ENCODE measurements at regions not wholly inside any gene's neighbourhood (a gene's known extent, or its start where the extent isn't known, plus 50 kb on each side); places are given as distances from the start of the nearest gene placed in this dataset.

GRCh38 chr20:57040924-57041323 is 225.5 kb downstream of the BMP7 start:
- DNase-seq (ENCODE audit: low read depth in 1 of 2, low spot score in 1 of 2): no peak
- no peak for TF ChIP-seq JUND (IDR thresholded peaks at IDR 0.05; ENCODE audit: low read depth)
- in situ Hi-C loops (cut with HindIII; ENCODE audit: low pct_unique_long_range_greater_than_20kb, low sequenced_read_pairs): no loop called here

GRCh38 chr20:57043091-57043490 is 223.3 kb downstream of the BMP7 start:
- in situ Hi-C loops (cut with HindIII; ENCODE audit: low pct_unique_long_range_greater_than_20kb, low sequenced_read_pairs): no loop called here
- DNase-seq (ENCODE audit: low read depth in 1 of 2, low spot score in 1 of 2): no peak
- TF ChIP-seq JUND (IDR thresholded peaks at IDR 0.05; ENCODE audit: low read depth): no peak

- in situ Hi-C loops (cut with HindIII; ENCODE audit: low pct_unique_long_range_greater_than_20kb, low sequenced_read_pairs): no loop called here
- DNase-seq (ENCODE audit: low read depth in 1 of 2, low spot score in 1 of 2): no peak
- TF ChIP-seq JUND (IDR thresholded peaks at IDR 0.05; ENCODE audit: low read depth): no peak
These were observed 222.7 kb downstream of the BMP7 start for GRCh38 chr20:57043669-57044268.

- TF ChIP-seq JUND (IDR thresholded peaks at IDR 0.05; ENCODE audit: low read depth): no peak
- peak; percentile 72 to 75 for DNase-seq (ENCODE audit: low read depth in 1 of 2, low spot score in 1 of 2)
- in situ Hi-C loops (cut with HindIII; ENCODE audit: low pct_unique_long_range_greater_than_20kb, low sequenced_read_pairs): no loop called here
These were observed 219.0 kb downstream of the BMP7 start for GRCh38 chr20:57047281-57048026.

- in situ Hi-C loops (cut with HindIII; ENCODE audit: low pct_unique_long_range_greater_than_20kb, low sequenced_read_pairs): no loop called here
- TF ChIP-seq JUND (IDR thresholded peaks at IDR 0.05; ENCODE audit: low read depth): no peak
- DNase-seq (ENCODE audit: low read depth in 1 of 2, low spot score in 1 of 2): peak in 1 of 2 experiments; percentile 52
These were observed 218.2 kb downstream of the BMP7 start for GRCh38 chr20:57048027-57048869.

GRCh38 chr20:57049296-57049695 is 217.1 kb downstream of the BMP7 start:
- in situ Hi-C loops (cut with HindIII; ENCODE audit: low pct_unique_long_range_greater_than_20kb, low sequenced_read_pairs): no loop called here
- DNase-seq (ENCODE audit: low read depth in 1 of 2, low spot score in 1 of 2): no peak

GRCh38 chr20:57051096-57051495 is 215.3 kb downstream of the BMP7 start:
- DNase-seq (ENCODE audit: low read depth in 1 of 2, low spot score in 1 of 2): no peak
- in situ Hi-C loops (cut with HindIII; ENCODE audit: low pct_unique_long_range_greater_than_20kb, low sequenced_read_pairs): no loop called here
- no peak for TF ChIP-seq JUND (IDR thresholded peaks at IDR 0.05; ENCODE audit: low read depth)

More at GRCh38 chr20:57049296-57049695, 217.1 kb downstream of the BMP7 start:
- no peak for TF ChIP-seq JUND (IDR thresholded peaks at IDR 0.05; ENCODE audit: low read depth)

GRCh38 chr20:57053067-57053466 is 213.4 kb downstream of the BMP7 start:
- TF ChIP-seq JUND (IDR thresholded peaks at IDR 0.05; ENCODE audit: low read depth): no peak
- in situ Hi-C loops (cut with HindIII; ENCODE audit: low pct_unique_long_range_greater_than_20kb, low sequenced_read_pairs): no loop called here
- DNase-seq (ENCODE audit: low read depth in 1 of 2, low spot score in 1 of 2): no peak

GRCh38 chr20:57053793-57054552 is 212.5 kb downstream of the BMP7 start:
- in situ Hi-C loops (cut with HindIII; ENCODE audit: low pct_unique_long_range_greater_than_20kb, low sequenced_read_pairs): no loop called here
- TF ChIP-seq JUND (IDR thresholded peaks at IDR 0.05; ENCODE audit: low read depth): no peak

GRCh38 chr20:57055345-57055744 is 211.1 kb downstream of the BMP7 start:
- in situ Hi-C loops (cut with HindIII; ENCODE audit: low pct_unique_long_range_greater_than_20kb, low sequenced_read_pairs): no loop called here
- TF ChIP-seq JUND (IDR thresholded peaks at IDR 0.05; ENCODE audit: low read depth): no peak
- DNase-seq (ENCODE audit: low read depth in 1 of 2, low spot score in 1 of 2): no peak

More at GRCh38 chr20:57053793-57054552, 212.5 kb downstream of the BMP7 start:
- DNase-seq (ENCODE audit: low read depth in 1 of 2, low spot score in 1 of 2): no peak

GRCh38 chr20:57056651-57057050 is 209.8 kb downstream of the BMP7 start:
- DNase-seq (ENCODE audit: low read depth in 1 of 2, low spot score in 1 of 2): no peak
- no peak for TF ChIP-seq JUND (IDR thresholded peaks at IDR 0.05; ENCODE audit: low read depth)
- in situ Hi-C loops (cut with HindIII; ENCODE audit: low pct_unique_long_range_greater_than_20kb, low sequenced_read_pairs): no loop called here

- in situ Hi-C loops (cut with HindIII; ENCODE audit: low pct_unique_long_range_greater_than_20kb, low sequenced_read_pairs): no loop called here
- TF ChIP-seq JUND (IDR thresholded peaks at IDR 0.05; ENCODE audit: low read depth): no peak
- no peak for DNase-seq (ENCODE audit: low read depth in 1 of 2, low spot score in 1 of 2)
These were observed 207.3 kb downstream of the BMP7 start for GRCh38 chr20:57059055-57059596.
